Left colon (tissue), 2 donors: ENCODE measurements at regions not wholly inside any gene's neighbourhood (a gene's known extent, or its start where the extent isn't known, plus 50 kb on each side); places are given as distances from the start of the nearest gene placed in this dataset.
A peak's percentile ranks its signal among the peaks of the same experiment; 100 is the strongest.
"Not testable (repeated sequence)": the region's sequence is repeated elsewhere in the genome, so short reads cannot be mapped to it uniquely, and the experiment has no call there.

ENCODE experiments used
- ATAC-seq: fragments of 200-7000 bp; cut with Tn5 transposase; one replicate; pipeline ENCODE4 v1.9.1; 2020; ENCODE audit warnings: mild to moderate bottlenecking, moderate library complexity
- DNase-seq, 2 donors: peaks; one replicate each; pipeline ENCODE4 v3.0.0-alpha.2; 2020
- intact Hi-C, 2 donors: fragments of 100-400 bp; cut with DNase I in 1 of 2; cut with micrococcal nuclease in 1 of 2; formaldehyde crosslinking; loops; one replicate each; pipeline versions ENCODE4 v1.11.2 to v1.14.0; 2022; cut with DNase I, micrococcal nuclease
- donor health status: DM: no; HTN: no; CAD: no.
- donor health status: DM: yes; HTN: yes; CAD: no.

- DNase-seq (no peak), ATAC-seq (no peak)
- intact Hi-C loops, result no loop called here
Observed at GRCh38 chr11:45382133-45382878, 96.2 kb upstream of the SYT13 start.

GRCh38 chr11:45379162-45379863, 93.2 kb upstream of the SYT13 start:
- ATAC-seq (no peak), DNase-seq (no peak)
- intact Hi-C loops, result loop anchor here (10.0 kb wide), 1 partner anchor 275 kb away; no protein-coding TSS in a partner anchor

- ATAC-seq, result no peak
- no peak for DNase-seq
- intact Hi-C loops, result loop anchor here (10.0 kb wide), 1 partner anchor 276 kb away; no protein-coding TSS in a partner anchor
Observed at GRCh38 chr11:45378516-45378915, 92.4 kb upstream of the SYT13 start.

- intact Hi-C loops, result loop anchor here (10.0 kb wide), 1 partner anchor 280 kb away; no protein-coding TSS in a partner anchor
- DNase-seq, result no peak
- ATAC-seq, result no peak
Observed at GRCh38 chr11:45374653-45375059, 88.5 kb upstream of the SYT13 start.

GRCh38 chr11:45374130-45374529, 88.0 kb upstream of the SYT13 start:
- intact Hi-C loops, result loop anchor here (10.0 kb wide), 1 partner anchor 281 kb away; no protein-coding TSS in a partner anchor
- no peak for DNase-seq
- ATAC-seq, result no peak

- ATAC-seq (no peak), DNase-seq (no peak)
- intact Hi-C loops, result loop anchor here (10.0 kb wide), 1 partner anchor 281 kb away; no protein-coding TSS in a partner anchor
Observed at GRCh38 chr11:45373506-45374035, 87.4 kb upstream of the SYT13 start.

GRCh38 chr11:45372414-45372813, 86.3 kb upstream of the SYT13 start:
- intact Hi-C loops, result loop anchor here (10.0 kb wide), 1 partner anchor 282 kb away; no protein-coding TSS in a partner anchor
- not testable (repeated sequence) for ATAC-seq

GRCh38 chr11:45371251-45372115, 85.3 kb upstream of the SYT13 start:
- intact Hi-C loops, result loop anchor here (10.0 kb wide), 1 partner anchor 283 kb away; no protein-coding TSS in a partner anchor
- peak in 1 of 2 donors; percentile 65 for DNase-seq
- peak; percentile 57 for ATAC-seq

More at GRCh38 chr11:45372414-45372813, 86.3 kb upstream of the SYT13 start:
- DNase-seq, result not testable (repeated sequence)

- intact Hi-C loops, result no loop called here
Observed at GRCh38 chr11:45369313-45369712, 83.2 kb upstream of the SYT13 start.

GRCh38 chr11:45368697-45369096, 82.6 kb upstream of the SYT13 start:
- DNase-seq, result no peak
- ATAC-seq, result no peak
- intact Hi-C loops, result no loop called here

More at GRCh38 chr11:45369313-45369712, 83.2 kb upstream of the SYT13 start:
- no peak for DNase-seq
- ATAC-seq, result no peak

- ATAC-seq, result no peak
- no peak for DNase-seq
- intact Hi-C loops, result no loop called here
Observed at GRCh38 chr11:45366619-45367190, 80.6 kb upstream of the SYT13 start.

GRCh38 chr11:45365961-45366618, 79.9 kb upstream of the SYT13 start:
- DNase-seq (no peak), ATAC-seq (no peak)

GRCh38 chr11:45362636-45363035, 76.5 kb upstream of the SYT13 start:
- intact Hi-C loops, result no loop called here
- DNase-seq, result no peak
- no peak for ATAC-seq

More at GRCh38 chr11:45365961-45366618, 79.9 kb upstream of the SYT13 start:
- intact Hi-C loops, result no loop called here

- DNase-seq, result no peak
- intact Hi-C loops, result no loop called here
- ATAC-seq, result no peak
Observed at GRCh38 chr11:45361551-45361950, 75.4 kb upstream of the SYT13 start.

- no peak for DNase-seq
- ATAC-seq, result no peak
- intact Hi-C loops, result no loop called here
Observed at GRCh38 chr11:45355706-45356041, 69.5 kb upstream of the SYT13 start.

GRCh38 chr11:45354976-45355705, 69.0 kb upstream of the SYT13 start:
- ATAC-seq, result peak; percentile 78
- peak; percentile 79 to 86 for DNase-seq
- intact Hi-C loops, result no loop called here

- intact Hi-C loops, result no loop called here
- no peak for DNase-seq
- no peak for ATAC-seq
Observed at GRCh38 chr11:45348729-45349128, 62.6 kb upstream of the SYT13 start.
